K562 (cell line): ENCODE measurements at regions not wholly inside any gene's neighbourhood (a gene's known extent, or its start where the extent isn't known, plus 50 kb on each side); places are given as distances from the start of the nearest gene placed in this dataset.

Experiments used
- ARNT ChIP-seq, 2 experiments: fragments of 450-650 bp; IDR thresholded peaks; 2 replicates each; pipeline ENCODE4 v1.6.1; 2016; ENCODE audit warnings: mild to moderate bottlenecking in 1 of 2
- CTCF ChIP-seq, 3 experiments: IDR thresholded peaks in 2 of 3; conservative IDR thresholded peaks in 1 of 3; 2 replicates each; pipeline ENCODE4 v1.5.1; 2011 to 2012; ENCODE audit warnings: low read length in 3 of 3, mild to moderate bottlenecking in 3 of 3, control low read depth in 2 of 3, improper control_type of control experiment in 1 of 3, inconsistent platforms in 1 of 3, low read depth in 1 of 3, mixed read lengths in 1 of 3, moderate library complexity in 1 of 3; ENCODE audit not compliant: insufficient read depth in 2 of 3
- EZH2 ChIP-seq: IDR thresholded peaks from 2 replicates; pipeline ENCODE4 v1.6.1; 2012; ENCODE audit warnings: low read depth, mild to moderate bottlenecking, inconsistent platforms, low read length, borderline replicate concordance
- FOXM1 ChIP-seq, 2 experiments: fragments of 450-650 bp in 1 of 2; sonication (generic) in 1 of 2; formaldehyde crosslinking in 1 of 2; IDR thresholded peaks; 2 replicates each; pipeline versions ENCODE4 v1.6.1 to v1.9.0; 2017 to 2022; ENCODE audit warnings: low read depth in 2 of 2, mild to moderate bottlenecking in 2 of 2, missing genetic modification reagents in 1 of 2, moderate library complexity in 1 of 2
- TAF1 ChIP-seq: IDR thresholded peaks from 2 replicates; pipeline ENCODE4 v1.6.1; 2011; ENCODE audit warnings: mild to moderate bottlenecking, low read length, moderate library complexity; ENCODE audit not compliant: insufficient read depth, control insufficient read depth, severe bottlenecking; ENCODE audit errors: extremely low read depth
- TEAD1 ChIP-seq, 2 experiments: fragments of 450-650 bp in 1 of 2; sonication (generic) in 1 of 2; formaldehyde crosslinking; IDR thresholded peaks; 2 replicates each; pipeline versions ENCODE4 v1.4.0 to v1.8.0; 2020 to 2022; ENCODE audit warnings: mild to moderate bottlenecking in 2 of 2, missing genetic modification reagents in 1 of 2
- ZBTB2 ChIP-seq: fragments of 450-650 bp; IDR thresholded peaks from 2 replicates; pipeline ENCODE4 v1.6.1; 2016; ENCODE audit warnings: antibody characterized with exemption
- TF ChIP-seq, protein P1 (sequence below): fragments of 450-650 bp; IDR thresholded peaks from 2 replicates; pipeline ENCODE4 v1.7.1; 2018; ENCODE audit warnings: mild to moderate bottlenecking, low read depth; ENCODE audit not compliant: partially characterized antibody

GRCh38 chr20:55488593-55488992 is 516.7 kb downstream of the CBLN4 start:
- TF ChIP-seq CTCF (IDR thresholded peaks at IDR 0.05 in 2 of 3, conservative IDR thresholded peaks at IDR 0.05 in 1 of 3; ENCODE audit: insufficient read depth in 2 of 3, low read depth in 1 of 3, low read length in 3 of 3), result no peak
- no peak for TF ChIP-seq FOXM1 (IDR thresholded peaks at IDR 0.05; ENCODE audit: low read depth)
- TF ChIP-seq FOXM1 (CRISPR knock-in tag; IDR thresholded peaks at IDR 0.05; ENCODE audit: low read depth), result no peak
- TF ChIP-seq TAF1, result no peak
- TF ChIP-seq ZBTB2, result no peak
- no peak for TF ChIP-seq ARNT (IDR thresholded peaks at IDR 0.05)
- TF ChIP-seq TEAD1 (CRISPR knock-in tag; IDR thresholded peaks at IDR 0.05), result no peak
- TF ChIP-seq EZH2, result no peak
- TF ChIP-seq, protein P1, sequence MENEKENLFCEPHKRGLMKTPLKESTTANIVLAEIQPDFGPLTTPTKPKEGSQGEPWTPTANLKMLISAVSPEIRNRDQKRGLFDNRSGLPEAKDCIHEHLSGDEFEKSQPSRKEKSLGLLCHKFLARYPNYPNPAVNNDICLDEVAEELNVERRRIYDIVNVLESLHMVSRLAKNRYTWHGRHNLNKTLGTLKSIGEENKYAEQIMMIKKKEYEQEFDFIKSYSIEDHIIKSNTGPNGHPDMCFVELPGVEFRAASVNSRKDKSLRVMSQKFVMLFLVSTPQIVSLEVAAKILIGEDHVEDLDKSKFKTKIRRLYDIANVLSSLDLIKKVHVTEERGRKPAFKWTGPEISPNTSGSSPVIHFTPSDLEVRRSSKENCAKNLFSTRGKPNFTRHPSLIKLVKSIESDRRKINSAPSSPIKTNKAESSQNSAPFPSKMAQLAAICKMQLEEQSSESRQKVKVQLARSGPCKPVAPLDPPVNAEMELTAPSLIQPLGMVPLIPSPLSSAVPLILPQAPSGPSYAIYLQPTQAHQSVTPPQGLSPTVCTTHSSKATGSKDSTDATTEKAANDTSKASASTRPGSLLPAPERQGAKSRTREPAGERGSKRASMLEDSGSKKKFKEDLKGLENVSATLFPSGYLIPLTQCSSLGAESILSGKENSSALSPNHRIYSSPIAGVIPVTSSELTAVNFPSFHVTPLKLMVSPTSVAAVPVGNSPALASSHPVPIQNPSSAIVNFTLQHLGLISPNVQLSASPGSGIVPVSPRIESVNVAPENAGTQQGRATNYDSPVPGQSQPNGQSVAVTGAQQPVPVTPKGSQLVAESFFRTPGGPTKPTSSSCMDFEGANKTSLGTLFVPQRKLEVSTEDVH, result no peak
